Posterior vena cava (tissue), 2 donors: ENCODE measurements at regions not wholly inside any gene's neighbourhood (a gene's known extent, or its start where the extent isn't known, plus 50 kb on each side); places are given as distances from the start of the nearest gene placed in this dataset.

ENCODE experiments used
- DNase-seq: peaks from one replicate; pipeline ENCODE4 v3.0.0-alpha.2; 2020; ENCODE audit warnings: low spot score
- intact Hi-C, 2 donors: fragments of 100-400 bp; cut with DNase I; formaldehyde crosslinking; loops; one replicate each; pipeline versions ENCODE4 v1.14.1 to v1.14.2; 2022 to 2023
- donor health status: DM: yes; HTN: yes; CAD: no.
- donor health status: DM: yes; HTN: yes; CAD: no.

DNA sequence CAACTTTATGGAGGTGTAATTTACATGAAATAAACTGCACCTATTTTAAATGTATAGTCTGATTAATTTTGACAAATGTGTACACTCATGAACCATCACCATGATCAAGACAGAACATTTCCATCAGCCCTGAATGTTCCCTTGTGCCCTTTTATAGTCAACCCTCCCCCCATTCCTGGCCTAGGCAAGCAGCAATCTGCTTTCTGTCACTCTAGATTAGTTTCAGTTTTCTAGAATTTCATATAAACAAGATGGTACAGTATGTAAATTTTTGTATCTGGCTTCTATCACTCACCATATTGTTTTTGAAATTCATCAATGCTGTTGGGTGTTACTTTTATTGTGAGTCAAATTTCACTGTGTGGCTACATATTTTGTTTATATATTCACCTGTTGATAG is 234.2 kb upstream of the RPS6KA3 start:
- intact Hi-C loops = no loop called here
- no peak for DNase-seq

DNA sequence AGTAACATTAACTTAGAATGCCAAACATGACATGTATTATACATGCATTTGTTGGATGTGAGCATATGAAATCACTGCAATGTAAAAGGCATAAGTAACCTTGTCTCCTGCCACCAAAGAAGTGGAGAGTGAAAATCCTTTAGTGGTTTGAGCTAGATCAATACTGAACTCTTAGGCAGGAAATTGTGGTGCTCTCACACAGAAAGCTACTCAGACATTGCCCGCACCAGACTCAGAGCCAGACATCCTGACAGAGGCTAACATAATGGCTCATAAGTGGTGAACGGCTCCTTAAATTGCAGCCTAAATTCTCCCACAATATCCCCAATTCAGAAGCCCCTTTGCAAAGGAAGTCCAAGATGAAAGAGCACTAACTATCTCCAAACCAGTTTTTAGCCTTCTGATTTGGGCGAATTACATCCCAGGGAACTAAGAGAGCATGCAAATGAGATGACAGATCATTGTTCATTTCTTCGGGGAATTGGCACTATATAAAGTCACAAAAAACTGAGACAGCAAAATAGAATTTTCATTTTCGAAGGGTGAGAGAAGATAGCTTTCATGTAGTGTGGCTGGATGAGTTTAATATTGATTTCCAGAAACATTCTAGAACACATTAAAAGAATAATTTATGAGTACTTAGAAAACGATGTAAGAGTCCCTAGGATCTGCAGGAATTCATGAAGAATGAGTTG is 233.6 kb upstream of the RPS6KA3 start:
- DNase-seq = no peak
- intact Hi-C loops = no loop called here

DNA sequence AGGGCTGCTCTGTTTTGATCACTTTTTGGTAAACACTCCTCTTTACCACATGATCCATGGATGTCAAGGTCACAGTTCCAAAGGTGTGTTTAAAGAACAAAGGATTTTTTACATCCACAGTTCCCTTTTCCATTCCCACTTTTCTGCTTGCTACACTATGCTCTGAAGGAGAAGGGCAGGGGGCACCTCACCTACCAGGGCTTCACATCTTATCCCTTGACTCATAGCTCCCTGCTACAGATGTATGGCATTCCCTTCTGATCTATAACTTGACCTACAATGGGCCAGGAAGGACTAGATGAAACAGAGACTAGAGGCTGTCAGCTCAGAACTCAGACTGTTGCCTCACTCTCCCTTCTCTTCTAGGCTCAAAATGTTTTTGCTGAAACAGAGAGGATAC is 233.1 kb upstream of the RPS6KA3 start:
- intact Hi-C loops = no loop called here
- DNase-seq = no peak

DNA sequence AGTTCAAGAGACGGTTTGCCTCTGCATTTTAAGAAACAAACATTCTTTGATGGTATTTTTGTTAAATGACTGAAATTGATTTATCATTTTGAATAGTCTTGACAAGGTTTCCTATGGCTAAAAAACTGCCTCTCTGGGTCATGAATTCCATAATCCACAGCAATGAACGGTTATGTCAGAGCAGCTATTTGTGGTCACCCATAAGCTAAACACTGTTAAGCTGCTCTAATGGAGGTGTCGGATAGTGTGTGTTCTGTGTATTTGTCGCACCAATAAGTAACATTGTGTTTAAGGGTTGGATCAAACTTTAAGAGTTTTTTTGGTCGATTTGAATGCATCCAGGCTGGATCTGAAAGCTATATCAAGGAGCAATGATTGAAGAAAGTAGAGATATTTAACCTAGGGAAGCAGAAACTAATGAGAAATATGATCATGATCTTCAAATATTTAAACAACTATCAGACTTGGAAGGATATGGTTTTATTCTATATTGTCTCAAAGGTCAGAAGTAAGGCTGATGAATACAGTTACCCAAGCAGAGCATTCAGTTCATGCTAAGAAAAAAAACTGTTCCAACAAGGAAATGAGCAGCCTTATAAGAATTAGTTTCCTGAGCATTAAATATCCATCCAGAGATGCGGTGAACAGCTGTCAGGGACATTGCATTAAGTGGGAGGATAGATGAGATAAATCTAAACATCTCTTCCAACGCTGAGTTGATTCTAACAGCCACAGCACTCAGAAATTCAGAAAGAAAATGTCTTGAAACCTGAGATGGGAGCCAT is 232.3 kb upstream of the RPS6KA3 start:
- intact Hi-C loops = no loop called here
- no peak for DNase-seq

DNA sequence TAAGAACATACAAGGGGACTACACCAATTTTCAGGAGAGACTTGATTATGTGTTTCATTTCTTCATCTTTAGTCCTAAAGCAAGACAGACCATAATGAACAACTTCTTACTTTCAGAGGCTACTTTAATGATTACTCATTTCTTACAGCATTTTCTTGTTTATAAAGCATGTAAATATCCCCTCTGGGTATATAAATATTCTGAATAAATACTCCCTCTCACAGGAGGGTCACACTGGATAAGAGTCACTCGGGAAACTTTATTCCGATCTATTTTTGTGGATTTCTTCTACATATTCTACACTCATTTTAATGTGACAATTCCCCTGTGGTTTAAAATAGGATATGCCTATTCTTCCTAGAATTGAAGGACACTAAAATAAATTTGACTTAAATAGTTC is 228.9 kb upstream of the RPS6KA3 start:
- intact Hi-C loops = no loop called here
- no peak for DNase-seq

DNA sequence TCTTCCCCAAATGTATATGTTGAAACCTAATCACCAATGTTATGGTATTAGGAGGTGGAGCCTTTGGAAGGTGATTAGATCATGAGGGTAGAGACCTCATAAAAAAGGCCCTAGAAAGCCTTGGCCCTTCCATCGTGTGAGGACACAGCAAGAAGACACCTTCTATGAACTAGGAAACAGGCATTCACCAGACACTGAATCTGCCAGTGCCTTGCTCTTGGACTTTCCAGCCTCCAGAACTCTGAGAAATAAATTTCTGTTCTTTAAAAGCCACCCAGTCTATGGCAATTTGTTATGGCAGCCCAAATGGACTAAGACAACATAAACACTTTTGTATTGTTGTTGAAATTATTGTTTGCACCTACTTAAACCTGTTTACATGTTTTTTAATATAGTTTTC is 221.8 kb upstream of the RPS6KA3 start:
- DNase-seq = no peak
- intact Hi-C loops = no loop called here

DNA sequence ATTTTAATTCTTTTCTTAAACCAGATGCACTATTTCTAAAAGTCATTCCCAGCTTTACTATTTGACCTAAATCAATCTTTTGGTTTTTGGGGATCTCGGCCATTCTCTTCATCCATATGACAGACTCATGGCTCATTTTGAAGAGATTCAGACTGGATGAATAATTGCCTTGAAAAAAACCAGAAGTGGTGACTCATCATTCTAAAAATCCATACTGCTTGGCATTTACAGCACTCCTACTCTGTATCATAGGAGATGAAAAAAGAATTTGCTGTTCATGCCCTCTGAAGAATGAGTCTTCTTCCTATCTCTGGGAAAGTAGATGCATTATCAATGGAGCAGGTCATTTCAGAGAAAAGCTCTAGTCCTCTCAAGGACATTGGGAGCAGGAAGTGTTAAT is 220.5 kb upstream of the RPS6KA3 start:
- intact Hi-C loops = no loop called here
- no peak for DNase-seq

DNA sequence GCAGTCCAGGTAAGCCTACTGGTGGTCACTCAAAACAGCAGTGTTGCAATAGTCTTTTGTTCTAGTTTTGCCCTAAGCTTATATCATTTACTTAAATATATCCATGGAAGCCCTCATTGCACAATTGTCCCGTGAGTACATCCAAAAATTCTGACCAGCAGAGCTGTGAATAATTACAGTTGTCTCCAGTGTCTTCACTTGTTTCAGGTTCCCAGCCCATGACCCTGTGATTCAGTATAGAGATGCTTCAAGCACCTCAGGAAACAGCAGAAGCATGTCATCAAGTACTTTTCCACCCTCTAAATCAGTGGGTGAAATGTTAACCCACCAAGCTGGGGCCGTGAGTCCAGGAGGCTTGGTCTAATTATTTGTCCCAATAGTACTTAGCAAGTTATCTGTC is 214.9 kb upstream of the RPS6KA3 start:
- DNase-seq = no peak
- intact Hi-C loops = no loop called here

DNA sequence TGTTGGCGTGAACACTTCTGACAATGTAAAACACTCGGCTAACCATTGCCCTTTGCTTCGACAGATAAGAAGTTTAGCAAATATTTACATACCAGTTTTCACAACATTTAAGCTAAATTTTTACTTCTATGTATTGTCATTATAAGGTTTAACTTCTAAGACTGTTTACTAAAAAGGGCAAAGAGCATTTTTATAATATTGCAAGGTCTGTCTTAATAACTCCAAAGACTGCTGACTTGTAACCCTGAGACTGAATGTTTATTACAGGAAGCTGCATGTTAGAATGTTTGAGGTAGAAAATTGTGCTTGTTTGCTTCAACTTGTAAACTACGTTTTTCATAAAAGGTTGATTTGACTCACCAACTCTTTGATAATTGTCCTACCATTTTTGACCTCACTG is 213.2 kb upstream of the RPS6KA3 start:
- intact Hi-C loops = no loop called here
- DNase-seq = no peak

DNA sequence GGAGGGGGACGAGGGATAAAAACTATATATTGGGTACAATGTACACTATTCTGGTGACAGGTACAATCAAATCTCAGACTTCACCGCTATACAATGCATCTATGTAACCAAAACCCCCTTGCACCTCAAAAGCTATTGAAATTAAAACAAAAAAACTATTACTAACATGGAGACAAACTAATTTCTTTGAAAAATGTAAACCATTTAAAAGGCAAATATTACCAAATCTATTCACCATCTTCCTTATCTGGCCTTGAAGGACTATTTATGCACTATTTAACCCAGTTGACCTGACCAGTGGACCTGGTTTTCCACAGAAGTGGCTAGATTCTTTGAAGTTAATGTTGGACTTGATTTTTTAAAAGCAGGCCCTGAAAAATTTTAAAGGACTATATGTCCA is 212.3 kb upstream of the RPS6KA3 start:
- DNase-seq = no peak
- intact Hi-C loops = no loop called here

DNA sequence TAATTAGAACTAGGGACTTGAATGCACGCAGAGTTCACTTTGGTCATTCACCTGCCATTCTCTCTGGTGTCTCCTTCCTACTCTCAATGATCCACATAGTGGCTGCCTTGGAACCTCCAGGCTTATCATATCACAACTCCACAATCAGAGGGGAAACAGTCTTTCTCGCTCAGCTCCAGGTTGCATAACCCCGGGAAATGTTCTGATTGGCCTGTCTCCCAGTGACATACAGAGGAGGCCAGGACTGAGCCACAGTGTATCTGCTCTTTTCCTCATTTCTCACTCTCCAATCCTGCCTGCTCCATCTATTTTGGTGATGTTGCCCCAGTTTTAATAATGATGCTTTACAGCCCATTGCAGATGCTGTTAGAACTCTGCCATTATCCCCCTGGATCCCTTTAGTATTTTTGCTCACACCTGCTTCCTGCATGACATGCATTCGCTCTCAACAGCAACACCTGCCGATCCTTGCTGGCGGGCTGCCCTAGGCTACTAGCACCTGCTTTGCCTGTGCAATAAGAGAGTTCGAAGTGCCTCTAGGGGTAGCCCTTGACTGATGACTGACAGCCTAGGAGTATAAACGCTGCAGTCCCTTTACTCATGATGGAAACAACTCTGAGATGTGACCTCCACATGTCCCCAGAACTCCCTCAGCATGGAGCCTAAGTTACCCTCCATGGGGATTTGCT is 211.3 kb upstream of the RPS6KA3 start:
- intact Hi-C loops = no loop called here
- no peak for DNase-seq

DNA sequence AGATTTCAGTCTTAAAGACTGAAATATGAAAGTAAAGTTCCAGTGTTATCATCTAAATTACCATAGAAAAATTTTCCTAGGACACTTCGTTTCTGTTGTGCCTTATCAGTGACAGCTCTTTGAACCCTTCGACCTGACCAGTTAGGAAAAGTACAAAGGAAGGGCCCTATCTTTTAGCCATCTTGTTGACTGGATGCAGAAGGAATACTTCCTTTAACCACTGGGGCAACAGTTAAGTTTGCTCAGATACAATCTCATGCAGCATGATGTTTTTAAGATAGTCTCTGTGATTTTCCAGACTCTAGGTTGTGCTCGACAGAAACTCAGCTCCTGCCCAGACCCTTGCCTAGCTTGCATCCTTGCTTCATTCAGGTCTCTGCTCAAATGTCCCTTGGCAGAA is 210.5 kb upstream of the RPS6KA3 start:
- intact Hi-C loops = no loop called here
- DNase-seq = no peak

DNA sequence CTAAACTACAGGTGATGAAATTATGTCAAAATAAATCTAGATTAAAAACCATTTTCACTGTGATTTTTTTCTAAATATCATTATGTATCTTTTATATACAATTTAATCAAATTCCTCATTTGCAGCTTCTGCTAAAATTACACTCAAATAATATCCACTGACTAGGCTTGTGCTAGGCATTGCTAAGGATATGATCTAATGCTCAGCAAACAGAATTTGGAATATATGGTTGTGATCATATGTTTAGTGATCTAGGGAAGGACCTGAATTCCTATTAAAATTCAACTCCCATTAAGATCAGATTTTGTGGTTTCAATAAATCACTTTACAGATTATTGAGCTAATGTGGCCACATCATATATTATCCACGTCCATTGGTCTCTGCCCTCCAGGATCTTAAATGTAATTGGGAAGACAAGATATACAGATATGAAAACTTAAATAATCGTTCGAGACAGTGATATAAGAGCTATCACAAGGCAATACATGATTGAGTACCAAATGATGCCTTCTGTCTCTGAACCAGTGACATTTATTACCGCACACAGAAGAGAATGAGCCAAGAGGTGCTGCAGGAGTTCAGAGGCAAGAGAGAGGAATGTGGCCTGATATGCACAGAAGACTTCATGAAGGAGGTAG is 206.0 kb upstream of the RPS6KA3 start:
- DNase-seq = no peak
- intact Hi-C loops = no loop called here

DNA sequence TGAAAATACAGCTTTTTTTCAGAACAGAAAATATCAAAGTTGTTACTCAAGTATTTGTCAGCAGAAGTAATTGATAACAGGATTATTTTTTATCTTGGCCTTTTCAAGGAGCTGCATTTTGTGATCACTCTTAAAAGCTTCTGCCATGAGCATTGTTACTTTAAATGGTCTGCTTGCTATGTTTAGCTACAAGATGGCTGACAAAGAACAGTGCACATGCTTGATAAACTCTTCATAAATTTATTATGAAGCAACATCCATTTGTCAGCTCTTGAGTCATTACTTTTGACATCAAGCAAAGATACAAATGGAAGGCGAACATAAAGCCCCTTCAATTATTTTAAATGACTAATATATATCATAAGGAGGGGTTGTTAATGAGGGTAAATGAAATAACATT is 205.4 kb upstream of the RPS6KA3 start:
- intact Hi-C loops = no loop called here
- DNase-seq = no peak

DNA sequence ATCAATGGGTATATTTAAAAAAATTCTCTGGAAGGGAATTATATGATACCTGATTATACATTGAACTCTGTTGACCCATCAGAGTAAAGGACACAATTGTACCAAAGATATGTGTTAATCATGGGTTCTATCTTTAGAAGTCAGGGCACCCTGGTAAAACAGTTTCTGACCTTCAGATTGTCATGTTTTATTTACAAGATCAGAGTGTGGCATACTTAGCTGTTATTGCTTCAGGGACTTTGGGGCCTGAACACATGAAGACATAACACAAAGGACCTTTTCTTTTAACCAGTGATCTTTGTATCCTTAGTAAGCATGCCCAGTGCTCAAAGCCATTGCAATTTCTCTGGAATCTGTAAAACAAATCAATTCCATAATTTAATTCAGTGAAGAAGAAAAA is 204.8 kb upstream of the RPS6KA3 start:
- DNase-seq = no peak
- intact Hi-C loops = no loop called here

DNA sequence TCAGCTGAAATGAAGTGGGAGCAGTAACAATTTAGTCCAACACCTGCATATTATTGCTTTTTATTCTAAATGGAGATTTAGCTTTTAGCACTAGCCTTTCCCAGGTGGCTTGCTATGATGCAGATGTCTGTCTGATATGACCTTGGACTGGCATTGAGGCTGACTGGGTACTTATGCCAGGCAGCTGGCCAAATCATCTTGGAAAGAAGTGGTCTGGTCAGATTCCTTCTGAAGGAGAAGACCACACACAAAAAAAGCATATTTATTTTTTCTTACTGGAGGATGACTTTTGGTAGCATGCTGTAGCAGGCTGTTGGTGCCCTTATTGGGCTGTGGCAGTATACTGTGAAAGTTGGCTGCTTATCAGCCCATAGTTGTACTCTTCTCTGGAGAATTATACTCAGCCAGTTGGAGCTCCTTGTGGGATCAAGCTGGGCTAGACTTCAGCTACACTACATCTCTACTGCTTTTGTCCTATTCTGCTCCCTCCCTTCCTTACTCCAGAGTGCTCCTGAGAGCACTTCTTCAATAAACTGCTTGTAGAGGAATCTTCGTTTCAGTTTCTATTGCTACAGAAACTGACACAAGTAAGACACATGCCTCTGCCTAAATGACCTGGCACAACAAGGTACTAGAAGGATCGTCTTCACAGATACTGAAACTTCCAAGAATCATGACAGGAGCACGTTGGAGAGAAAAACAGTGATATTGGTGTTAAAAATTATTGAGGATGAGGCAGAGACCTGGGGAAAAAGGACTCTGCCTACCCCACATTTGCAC is 196.8 kb upstream of the RPS6KA3 start:
- intact Hi-C loops = no loop called here
- DNase-seq = no peak

DNA sequence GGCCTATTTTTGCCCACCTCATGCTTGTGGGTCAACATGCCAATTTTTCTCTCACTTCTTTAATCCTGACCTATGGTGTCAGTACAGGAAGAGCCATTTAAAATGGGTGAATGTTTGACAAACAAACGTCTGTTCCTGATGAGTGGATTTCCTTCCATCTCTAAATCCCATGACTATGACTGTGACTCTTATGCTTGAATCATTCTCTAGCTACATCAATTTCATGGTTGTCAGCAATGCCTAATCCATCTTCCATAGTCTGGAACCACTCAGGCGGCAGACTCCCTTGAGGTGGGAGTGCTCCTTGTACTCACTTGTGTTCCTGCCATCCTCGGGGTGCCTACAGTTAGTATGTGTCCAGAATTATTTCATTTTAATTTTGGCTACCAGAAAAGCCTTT is 194.9 kb upstream of the RPS6KA3 start:
- DNase-seq = no peak
- intact Hi-C loops = no loop called here

DNA sequence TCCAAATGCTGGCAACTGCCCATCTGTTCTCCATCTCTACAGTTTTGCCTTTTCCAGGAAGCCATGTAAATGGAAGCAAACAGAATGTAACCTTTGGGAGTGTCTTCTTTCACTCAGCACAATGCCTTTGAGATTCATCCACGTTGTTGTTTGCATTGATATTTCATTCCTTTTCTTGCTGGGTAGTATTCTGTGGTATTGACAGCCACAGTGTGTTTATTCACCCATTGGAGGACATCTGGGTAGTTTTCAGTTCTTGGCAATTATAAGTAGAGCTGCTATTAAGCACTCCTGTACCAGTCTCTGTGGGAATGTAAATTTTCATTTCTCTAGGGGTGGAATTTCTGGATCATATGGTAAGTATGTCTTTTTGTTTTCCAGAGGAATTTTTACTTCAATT is 194.3 kb upstream of the RPS6KA3 start:
- intact Hi-C loops = no loop called here
- DNase-seq = no peak
